Fibroblast of lung (primary cell): ENCODE measurements at regions not wholly inside any gene's neighbourhood (a gene's known extent, or its start where the extent isn't known, plus 50 kb on each side); places are given as distances from the start of the nearest gene placed in this dataset.

Experiments used
- EZH2 ChIP-seq: IDR thresholded peaks from 2 replicates; pipeline ENCODE4 v1.5.1; 2012; ENCODE audit warnings: low read length, control low read depth, mild to moderate bottlenecking; ENCODE audit errors: missing control alignments
- TF ChIP-seq, protein P1 (sequence below), 2 donors: IDR thresholded peaks in 1 of 2; conservative IDR thresholded peaks in 1 of 2; 1 replicate in 1 of 2; 2 replicates in 1 of 2; pipeline ENCODE4 v1.5.1; 2011 to 2012; ENCODE audit warnings: low read length in 2 of 2, control low read depth in 1 of 2, inconsistent platforms in 1 of 2, low read depth in 1 of 2, mild to moderate bottlenecking in 1 of 2

DNA sequence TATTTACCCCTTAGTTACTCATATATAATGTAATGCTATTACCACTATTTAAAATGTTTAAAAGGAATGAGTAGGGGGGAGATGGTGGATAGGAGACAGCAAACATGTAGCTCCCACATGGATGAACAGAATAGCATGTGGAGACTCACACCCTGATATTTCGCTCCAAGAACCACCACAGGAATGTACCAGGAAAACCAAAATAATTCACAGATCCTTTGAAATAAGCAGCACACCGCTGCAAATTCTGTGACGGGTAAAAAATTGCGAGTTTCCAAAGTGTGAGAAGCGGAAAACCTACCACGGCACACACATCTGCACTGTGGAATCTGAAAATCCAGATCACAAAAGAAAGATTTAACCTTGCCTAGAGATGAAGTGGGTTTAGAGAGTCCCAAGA, 428.2 kb downstream of the TLL1 start:
- TF ChIP-seq, protein P1, sequence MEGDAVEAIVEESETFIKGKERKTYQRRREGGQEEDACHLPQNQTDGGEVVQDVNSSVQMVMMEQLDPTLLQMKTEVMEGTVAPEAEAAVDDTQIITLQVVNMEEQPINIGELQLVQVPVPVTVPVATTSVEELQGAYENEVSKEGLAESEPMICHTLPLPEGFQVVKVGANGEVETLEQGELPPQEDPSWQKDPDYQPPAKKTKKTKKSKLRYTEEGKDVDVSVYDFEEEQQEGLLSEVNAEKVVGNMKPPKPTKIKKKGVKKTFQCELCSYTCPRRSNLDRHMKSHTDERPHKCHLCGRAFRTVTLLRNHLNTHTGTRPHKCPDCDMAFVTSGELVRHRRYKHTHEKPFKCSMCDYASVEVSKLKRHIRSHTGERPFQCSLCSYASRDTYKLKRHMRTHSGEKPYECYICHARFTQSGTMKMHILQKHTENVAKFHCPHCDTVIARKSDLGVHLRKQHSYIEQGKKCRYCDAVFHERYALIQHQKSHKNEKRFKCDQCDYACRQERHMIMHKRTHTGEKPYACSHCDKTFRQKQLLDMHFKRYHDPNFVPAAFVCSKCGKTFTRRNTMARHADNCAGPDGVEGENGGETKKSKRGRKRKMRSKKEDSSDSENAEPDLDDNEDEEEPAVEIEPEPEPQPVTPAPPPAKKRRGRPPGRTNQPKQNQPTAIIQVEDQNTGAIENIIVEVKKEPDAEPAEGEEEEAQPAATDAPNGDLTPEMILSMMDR (conservative IDR thresholded peaks at IDR 0.05 in 1 of 2, IDR thresholded peaks at IDR 0.05 in 1 of 2; ENCODE audit: low read depth in 1 of 2, low read length in 2 of 2) = no peak
- no peak for TF ChIP-seq EZH2
